GM18861 (cell line): ENCODE measurements at regions not wholly inside any gene's neighbourhood (a gene's known extent, or its start where the extent isn't known, plus 50 kb on each side); places are given as distances from the start of the nearest gene placed in this dataset.
"Not testable (repeated sequence)": the region's sequence is repeated elsewhere in the genome, so short reads cannot be mapped to it uniquely, and the experiment has no call there.

ENCODE experiments used
- ATAC-seq: cut with Tn5 transposase; IDR thresholded peaks from one replicate; pipeline ENCODE4 v1.9.1; 2021; ENCODE audit not compliant: unreplicated experiment

DNA sequence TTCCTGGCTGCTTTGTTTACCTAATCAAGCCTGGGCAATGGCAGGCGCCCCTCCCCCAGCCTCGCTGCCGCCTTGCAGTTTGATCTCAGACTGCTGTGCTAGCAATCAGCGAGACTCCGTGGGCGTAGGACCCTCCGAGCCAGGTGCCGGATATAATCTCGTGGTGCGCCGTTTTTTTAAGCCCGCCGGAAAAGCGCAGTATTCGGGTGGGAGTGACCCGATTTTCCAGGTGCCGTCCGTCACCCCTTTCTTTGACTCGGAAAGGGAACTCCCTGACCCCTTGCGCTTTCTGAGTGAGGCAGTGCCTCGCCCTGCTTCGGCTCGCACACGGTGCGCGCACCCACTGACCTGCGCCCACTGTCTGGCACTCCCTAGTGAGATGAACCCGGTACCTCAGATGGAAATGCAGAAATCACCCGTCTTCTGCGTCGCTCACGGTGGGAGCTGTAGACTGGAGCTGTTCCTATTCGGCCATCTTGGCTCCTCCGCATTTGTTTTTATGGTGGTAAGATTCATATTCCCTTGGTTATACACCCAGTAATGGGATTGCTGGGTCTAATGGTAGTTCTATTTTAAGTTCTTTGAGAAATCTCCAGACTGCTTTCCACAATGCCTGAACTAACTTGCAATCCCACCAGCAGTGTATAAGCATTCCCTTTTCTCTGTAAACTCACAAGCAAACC lies 652.1 kb upstream of the LRFN5 start:
- ATAC-seq = not testable (repeated sequence)

DNA sequence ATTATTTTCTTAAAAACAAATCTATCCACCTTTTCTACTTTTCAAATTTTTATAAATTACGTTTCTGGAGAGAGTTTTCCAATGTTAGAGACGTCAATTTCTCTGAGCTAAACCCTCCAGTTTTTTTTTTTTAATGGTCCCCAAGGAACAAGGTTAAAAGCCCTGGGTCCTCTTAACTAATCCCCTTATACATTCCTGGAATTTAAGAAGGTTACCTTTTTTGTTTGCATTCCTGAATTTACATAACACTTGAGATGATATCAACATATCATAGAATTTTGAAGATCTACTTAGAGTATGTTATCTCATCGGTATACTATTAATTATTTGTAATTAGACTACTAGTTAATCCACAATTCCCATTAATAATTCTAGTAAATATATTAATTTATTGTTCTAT lies 662.2 kb upstream of the LRFN5 start:
- ATAC-seq = no peak

DNA sequence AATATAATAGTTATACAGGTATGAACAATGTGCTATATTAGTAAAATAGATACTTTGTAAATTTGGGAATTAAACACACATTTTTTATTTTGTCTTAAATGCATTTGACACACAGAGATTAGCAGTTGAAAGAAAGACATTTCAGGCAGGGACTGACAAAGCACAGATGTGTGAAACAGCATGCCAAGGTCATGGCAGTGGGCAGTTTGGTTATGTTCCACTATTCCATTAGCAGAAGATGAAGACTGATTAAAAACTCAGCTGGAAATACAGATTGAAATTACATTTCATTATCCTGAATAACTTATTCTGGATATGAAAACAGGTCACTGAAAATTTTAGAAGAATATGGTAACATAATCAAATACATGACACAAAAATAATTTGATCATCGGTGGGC lies 669.8 kb upstream of the LRFN5 start:
- ATAC-seq = no peak

DNA sequence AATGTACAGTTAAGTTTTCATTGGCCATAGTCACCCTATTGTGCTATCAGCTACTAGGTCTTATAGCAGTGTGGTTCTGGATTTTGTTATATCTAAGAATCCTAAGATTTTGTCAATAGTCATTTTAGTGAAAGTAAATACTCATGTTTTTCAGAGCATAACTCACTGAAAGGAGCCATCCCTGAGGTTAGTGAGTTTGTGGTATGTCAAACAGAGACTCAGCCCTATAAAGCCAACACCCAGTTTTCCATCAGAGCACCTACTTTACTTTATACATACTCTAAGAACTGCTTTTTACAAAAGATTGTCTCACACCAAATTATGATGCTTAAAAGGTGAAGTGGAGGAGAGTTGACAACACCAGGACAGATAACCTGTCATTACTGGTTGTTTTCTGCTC lies 686.3 kb upstream of the LRFN5 start:
- no peak for ATAC-seq

DNA sequence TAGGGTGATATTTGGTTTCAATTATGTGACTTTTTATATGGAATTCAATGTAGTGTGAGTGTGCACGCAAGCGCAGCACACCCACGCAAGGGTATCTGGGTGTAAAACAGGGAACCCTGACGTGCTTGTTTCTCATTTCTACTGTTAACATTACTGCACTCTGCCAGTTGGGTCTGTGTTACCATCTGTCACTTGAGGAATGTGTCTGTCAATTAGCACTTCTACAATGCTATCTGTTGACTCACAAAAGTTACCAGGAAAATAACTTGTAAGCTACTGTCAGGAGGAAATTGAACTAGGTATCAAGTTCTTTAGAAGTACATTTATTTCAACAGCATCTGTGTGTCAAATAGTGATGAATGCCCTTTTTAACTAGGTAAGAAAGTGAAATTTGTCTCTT lies 695.5 kb upstream of the LRFN5 start:
- ATAC-seq = no peak

DNA sequence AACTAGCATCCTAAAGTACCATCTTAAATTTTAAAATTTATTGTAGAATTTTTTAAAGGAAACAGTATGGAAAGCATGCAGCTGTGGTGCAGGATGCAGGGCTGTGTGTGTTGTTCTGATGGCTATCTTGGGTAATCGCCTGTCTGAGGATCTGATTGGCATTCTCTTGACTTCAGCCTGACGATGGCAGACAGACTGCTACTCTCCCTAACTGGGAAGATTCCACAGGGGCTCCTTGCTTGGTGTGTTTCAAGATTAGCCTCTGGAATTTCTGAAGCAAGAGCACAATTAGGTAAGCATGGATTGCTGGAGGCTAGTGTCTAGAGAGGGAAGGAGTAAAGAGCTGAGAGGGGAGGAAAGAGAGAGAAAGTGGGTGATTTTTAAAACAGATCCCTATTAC lies 696.8 kb upstream of the LRFN5 start:
- ATAC-seq = no peak

DNA sequence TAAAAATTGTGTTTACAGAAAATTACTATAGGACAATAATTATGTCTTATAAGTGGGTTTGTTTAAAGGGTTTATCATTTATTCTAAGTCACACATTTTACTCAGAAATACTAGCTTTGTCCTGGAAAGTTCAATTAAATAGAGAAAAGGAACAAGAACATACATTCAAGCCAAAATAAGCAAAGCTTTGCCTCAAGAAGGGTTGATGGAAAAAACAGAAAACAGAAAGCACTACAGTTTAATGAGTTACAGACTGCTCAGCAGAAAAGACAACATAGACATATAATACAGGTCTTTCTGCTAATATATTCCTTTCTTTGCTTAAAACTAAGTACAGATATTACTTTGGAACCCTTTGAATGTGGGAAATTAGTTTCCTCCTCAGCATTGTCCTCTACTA lies 703.0 kb upstream of the LRFN5 start:
- ATAC-seq = no peak

DNA sequence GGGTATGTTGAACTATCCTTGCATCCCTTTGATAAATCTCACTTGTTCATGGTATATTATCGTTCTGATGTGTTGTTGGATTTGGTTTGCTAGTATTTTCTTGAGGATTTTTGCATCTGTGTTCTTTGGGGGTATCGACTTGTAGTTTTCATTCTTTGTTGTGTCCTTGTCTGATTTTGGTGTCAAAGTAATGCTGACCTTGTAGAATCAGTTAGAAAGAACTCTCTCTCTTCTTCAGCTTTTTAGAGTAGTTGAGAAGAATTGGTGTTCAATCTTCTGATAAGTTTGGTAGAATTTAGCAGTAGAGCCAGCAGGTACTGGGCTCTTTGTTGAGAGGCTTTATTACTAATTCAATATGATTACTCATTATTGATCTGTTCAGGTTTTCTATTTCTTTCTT lies 707.2 kb upstream of the LRFN5 start:
- no peak for ATAC-seq

DNA sequence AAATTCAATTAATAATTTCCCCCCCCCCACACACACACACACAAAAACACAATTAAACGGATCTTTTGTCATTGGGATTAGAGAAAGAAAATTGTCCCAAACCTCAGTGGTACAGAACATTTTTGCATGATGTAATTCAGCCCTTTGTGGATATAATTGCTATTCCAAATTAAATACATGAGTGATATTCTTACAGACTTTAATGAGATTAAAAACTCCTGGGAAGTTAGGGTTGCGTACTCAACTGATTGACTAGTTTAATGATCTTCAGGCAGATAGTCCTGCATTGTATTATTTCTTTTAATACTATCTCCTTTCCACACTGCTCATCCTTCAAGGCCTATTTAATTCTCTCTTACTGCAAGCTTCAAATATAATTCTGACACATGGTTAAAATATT lies 711.8 kb upstream of the LRFN5 start:
- no peak for ATAC-seq

DNA sequence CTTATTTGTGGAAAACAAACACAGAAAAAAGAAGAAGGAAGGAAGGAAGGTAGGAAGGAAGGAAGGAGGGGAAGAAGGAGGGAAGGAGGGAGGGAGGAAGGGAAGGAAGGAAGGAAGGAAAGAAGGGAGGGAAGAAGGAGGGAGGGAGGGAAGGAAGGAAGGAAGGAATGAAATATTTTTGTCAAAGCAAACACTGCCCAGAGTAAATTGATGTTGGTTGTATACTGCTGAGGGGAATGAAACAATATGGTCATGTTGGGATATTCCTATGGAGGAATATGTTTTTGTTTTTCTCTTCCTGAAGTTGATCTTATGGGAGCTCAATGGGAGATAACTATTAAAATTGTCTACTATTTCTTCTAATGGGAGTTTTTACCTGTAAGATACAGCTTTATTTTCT lies 717.5 kb upstream of the LRFN5 start:
- no peak for ATAC-seq

DNA sequence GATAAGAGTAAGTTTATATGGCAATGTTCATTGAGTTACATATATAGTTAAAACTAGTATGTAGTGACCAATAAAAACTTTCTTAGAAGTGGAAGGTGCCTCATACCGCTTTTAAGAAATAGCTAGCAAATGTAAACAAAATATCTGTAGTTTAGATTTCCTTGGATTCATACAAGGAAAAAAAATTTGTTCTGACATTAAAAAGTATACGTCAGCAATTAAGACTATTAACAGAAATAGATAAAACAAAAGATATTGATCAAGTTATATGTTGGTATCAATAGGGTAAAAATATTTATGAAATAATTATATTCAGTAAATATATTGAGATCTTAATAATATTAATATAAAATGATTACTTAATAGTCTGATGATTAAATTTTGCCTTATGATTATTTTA lies 718.8 kb upstream of the LRFN5 start:
- no peak for ATAC-seq

DNA sequence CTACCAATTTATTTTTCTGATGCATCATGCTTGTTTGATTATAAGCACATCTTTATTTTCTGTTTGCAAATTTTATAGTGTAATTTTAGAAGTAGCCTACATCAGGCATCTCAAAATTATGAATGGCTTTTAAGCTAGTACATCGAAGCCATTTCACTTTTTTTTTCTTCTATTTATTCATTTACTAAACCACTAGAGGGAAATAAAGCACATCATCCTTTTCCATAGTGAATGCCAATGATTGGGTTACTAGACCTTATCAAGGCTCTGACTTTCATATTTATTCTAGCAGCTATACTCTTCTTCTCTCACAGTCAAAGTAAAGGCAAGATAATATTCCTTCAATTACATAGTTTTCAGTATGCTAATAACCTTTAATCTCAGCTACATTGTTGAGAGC lies 736.4 kb upstream of the LRFN5 start:
- ATAC-seq = no peak

DNA sequence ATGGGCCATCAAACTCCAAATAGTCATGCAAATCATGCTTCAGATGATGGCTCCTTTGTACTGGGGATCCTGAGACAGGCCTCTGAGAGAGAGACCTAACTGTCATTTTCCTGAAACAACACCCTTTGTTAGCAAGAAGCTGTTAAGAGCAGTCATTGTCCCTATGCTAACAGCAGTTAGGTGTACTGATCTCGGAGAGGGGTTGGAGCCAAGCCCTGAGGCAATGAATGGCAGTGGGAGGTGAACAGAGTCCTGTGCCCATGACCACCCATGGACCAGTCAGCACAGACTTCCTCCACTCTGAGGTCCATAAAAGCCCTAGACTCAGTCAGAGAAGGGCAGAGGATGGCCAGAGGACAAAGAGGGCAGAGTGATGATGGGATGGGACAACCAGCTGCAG lies 747.6 kb upstream of the LRFN5 start:
- ATAC-seq = no peak

DNA sequence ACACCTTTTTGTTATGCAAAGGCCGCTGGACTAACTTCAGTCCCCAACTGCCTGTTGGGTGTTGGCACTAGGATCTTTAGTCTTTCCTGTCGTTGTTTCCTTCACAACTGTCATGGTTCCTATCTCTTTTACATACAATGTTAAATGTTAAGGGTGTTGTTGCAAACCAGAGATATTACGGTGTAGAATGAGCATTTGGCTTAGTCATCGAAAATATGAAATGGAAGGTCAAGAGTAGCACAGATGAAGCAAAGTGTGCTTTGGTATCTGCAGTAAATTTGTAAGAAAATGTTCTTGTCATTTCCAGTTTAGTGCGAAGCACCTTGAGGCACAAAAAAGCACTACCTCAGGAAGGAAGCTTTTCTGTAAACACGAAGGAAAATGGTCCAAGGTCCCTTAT lies 751.3 kb upstream of the LRFN5 start:
- no peak for ATAC-seq

DNA sequence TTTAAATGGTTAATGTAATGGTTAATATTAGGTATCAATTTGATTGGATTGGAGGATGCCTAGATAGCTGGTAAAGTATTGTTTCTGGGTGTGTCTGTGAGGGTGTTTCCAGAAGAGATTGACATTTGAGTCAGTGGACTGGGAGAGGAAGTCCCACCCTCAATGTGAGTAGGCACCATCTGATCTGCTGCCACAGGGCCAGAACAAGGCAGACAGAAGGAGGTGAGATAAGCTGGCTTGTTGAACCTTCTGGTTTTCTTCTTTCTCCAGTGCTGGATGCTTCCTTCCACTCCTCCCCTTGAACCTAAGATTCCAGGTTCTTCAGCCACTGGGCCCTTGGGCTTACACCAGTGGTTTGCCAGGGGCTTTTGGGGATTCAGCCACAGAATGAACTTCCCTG lies 756.5 kb upstream of the LRFN5 start:
- ATAC-seq = no peak

DNA sequence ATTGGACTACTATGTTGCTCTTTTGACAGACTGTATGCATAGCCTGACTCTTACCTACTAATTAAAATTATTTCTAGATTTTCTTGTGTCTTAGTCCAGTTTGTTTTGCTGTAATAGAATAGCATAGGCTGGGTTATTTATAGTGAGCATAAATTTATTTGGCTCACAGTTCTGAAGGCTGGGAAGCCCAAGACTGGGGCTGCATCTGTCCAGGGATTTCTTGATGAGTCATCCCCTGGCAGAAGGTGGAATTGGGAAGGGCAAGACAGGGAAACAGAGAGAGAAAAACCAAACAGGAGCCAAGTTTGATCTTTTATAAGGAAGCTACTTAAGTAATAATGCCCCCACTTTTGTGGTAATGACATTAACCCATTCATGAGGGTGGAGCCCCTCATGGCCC lies 759.2 kb upstream of the LRFN5 start:
- ATAC-seq = no peak

DNA sequence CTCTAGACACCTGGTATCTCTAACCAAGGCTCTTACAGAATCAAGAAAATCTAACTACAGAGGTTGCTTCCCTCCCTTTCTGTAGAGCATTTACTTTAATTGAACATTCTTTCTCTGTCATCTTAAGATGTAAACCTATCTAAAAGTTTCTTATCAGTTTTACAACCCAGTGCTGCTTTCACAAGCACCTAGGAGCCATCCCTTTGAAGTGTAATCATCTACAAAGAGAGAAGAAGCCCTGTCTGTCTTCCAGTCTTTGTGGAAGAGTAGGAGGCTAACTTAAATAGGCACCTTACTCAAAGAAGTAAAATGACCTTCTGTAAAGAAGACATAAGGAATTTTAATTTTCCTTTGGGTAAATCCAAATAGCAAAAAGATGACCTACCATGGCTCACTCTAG lies 763.9 kb upstream of the LRFN5 start:
- ATAC-seq = no peak

DNA sequence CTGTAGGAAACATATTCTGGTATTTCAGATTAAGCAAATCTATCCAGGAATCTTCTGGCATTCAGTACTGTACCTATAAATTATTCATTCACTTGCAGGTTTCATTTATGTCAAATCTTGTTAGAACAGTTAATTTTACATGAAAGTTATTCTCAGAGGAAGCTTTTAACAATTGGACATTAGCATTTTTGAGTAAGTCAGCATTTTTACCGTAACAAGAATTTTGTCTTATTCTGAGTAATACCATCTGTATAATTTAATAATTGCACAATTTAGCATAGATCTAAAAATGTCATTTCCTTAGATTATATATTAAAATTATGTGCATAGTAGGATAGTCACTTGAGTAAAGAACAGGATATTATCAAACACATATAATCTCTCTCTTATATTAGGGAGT lies 764.8 kb upstream of the LRFN5 start:
- no peak for ATAC-seq

DNA sequence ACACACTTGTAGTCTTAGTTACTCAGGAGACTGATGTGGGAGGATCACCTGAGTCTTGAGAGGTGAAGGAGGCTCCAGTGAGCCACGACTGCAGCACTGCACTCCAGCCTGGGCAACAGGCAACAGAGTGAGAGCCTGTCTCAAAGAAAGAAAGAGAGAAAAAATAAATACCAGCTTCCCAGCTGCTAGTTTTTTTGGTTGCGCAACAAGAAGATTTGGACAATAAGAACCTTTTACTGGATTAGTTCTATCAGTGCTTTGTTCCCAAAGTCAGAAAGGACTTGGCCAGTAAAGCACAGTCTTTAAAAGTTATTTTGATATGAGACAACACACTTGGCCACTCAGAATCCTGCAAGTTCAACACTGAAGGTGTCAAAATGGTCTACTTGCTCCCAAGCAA lies 768.1 kb upstream of the LRFN5 start:
- no peak for ATAC-seq

DNA sequence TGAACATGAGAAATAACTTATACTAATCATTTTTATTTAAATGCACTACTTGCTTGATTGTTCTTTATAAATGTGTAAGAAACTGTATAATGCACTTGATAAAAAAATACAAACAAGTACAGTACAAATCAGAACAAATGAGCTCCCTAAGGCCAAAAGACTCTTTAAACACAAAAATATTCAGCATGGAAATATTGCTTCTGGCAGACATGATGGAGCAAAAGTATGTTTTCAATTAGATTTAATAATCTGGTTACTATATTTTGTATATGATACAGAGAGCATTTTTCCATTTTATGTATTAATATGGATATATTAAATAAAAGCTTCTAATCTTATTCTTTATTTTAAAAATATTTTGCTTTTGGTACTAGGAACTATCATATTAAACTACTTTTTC lies 800.2 kb upstream of the LRFN5 start:
- no peak for ATAC-seq

DNA sequence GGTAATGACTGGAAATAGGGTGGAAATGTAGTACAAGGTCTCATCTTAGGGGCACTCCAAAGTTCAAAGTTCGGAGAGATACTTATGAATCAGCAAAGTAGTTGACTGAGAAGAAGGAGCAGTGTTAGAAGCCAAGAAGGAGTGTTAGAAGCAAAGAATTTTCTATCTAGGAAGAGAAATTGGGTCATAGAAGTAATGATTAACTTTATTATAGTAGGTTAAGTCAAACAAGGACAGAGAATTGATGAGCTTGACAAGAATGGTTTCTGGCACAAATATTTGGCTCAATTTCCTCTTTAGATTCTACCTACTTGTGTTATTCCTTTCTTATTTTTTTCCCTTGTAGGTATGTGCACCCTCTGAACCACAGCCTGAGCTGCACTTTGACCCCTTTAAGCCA lies 810.5 kb upstream of the LRFN5 start:
- ATAC-seq = no peak

DNA sequence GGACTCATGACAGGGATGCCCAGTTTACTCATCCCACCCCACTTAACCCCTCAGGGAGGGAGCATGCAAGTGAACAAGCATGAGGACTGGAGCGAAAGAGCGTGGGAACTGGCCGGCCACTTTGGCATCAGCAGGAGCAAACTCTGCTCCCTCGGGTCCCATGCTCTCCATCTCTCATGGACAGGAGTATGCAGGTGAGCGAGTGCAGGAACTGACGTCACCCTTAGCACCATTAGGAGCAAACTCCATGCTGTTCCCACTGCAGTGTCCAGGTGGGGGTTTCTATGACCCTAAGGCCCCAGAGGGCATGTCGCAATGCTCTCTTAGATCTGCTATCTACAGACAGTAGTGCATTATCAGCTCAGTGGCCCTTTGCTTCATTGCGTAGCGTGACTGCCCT lies 821.8 kb upstream of the LRFN5 start:
- ATAC-seq = no peak

DNA sequence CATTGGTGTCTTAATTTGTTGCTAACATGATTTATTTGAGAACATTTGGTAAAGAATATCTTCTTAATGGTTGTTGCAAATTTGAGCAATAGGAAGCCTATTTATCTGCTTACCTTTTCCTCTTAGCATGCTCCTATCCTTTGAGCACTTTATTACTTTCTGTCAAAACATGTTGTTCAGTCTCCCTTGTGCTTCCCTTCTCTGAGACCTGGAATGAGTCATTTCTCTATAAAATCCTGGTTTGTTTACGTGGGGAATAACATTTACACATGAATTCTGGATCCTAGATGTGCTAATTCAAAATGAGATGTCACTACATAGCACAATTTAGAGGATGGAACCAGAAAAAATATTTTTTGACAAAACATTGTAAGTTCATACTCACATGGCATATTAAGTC lies 844.0 kb upstream of the LRFN5 start:
- no peak for ATAC-seq

DNA sequence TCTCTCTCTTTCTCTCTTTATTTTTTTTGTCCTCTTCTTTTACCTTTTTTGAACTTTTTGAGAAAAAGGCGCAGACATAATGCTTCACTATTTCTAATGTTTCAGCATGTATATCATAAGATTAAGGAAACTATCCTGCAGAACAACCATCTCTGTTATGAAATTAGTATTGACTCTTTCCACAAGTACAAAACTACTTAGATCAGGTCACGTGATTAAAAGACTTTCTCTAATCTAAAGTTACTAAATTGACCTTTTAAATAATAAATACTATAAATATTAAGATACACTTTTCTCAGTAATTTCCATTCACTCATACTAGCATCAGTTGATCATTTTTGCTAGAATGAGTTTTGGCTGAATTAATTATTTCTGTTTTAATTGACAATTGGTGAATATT lies 844.5 kb upstream of the LRFN5 start:
- no peak for ATAC-seq
